Fibroblast of lung (primary cell): ENCODE measurements at regions not wholly inside any gene's neighbourhood (a gene's known extent, or its start where the extent isn't known, plus 50 kb on each side); places are given as distances from the start of the nearest gene placed in this dataset.

Experiments
- EZH2 ChIP-seq: IDR thresholded peaks from 2 replicates; pipeline ENCODE4 v1.5.1; 2012; ENCODE audit warnings: low read length, control low read depth, mild to moderate bottlenecking; ENCODE audit errors: missing control alignments
- TF ChIP-seq, protein P1 (sequence below), 2 donors: IDR thresholded peaks in 1 of 2; conservative IDR thresholded peaks in 1 of 2; 1 replicate in 1 of 2; 2 replicates in 1 of 2; pipeline ENCODE4 v1.5.1; 2011 to 2012; ENCODE audit warnings: low read length in 2 of 2, control low read depth in 1 of 2, inconsistent platforms in 1 of 2, low read depth in 1 of 2, mild to moderate bottlenecking in 1 of 2

DNA sequence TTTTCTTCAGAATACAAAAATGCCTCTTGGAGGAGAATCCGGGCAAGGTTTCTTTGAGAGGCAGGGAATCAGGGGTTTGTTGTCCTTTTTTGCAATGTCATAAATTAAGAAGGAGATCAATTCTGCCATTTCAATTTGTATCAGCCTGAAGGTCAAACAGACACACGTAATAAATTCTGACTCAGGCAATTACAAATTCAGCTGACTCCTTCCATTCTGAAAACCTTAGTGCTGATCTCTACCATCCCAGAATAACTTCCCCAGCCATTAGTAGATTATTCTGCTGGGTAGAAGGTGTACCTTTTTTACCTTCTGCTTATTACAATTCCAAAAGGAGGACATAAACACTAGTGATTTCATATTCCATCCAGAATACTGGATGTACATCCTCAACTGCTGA is 516.6 kb downstream of the AGTPBP1 start:
- TF ChIP-seq EZH2: no peak
- TF ChIP-seq, protein P1, sequence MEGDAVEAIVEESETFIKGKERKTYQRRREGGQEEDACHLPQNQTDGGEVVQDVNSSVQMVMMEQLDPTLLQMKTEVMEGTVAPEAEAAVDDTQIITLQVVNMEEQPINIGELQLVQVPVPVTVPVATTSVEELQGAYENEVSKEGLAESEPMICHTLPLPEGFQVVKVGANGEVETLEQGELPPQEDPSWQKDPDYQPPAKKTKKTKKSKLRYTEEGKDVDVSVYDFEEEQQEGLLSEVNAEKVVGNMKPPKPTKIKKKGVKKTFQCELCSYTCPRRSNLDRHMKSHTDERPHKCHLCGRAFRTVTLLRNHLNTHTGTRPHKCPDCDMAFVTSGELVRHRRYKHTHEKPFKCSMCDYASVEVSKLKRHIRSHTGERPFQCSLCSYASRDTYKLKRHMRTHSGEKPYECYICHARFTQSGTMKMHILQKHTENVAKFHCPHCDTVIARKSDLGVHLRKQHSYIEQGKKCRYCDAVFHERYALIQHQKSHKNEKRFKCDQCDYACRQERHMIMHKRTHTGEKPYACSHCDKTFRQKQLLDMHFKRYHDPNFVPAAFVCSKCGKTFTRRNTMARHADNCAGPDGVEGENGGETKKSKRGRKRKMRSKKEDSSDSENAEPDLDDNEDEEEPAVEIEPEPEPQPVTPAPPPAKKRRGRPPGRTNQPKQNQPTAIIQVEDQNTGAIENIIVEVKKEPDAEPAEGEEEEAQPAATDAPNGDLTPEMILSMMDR (conservative IDR thresholded peaks at IDR 0.05 in 1 of 2, IDR thresholded peaks at IDR 0.05 in 1 of 2; ENCODE audit: low read depth in 1 of 2, low read length in 2 of 2): no peak
